ENCODE measurements at regions not wholly inside any gene's neighbourhood (a gene's known extent, or its start where the extent isn't known, plus 50 kb on each side); places are given as distances from the start of the nearest gene placed in this dataset.
A peak's percentile ranks its signal among the peaks of the same experiment; 100 is the strongest.
"Not testable (repeated sequence)": the region's sequence is repeated elsewhere in the genome, so short reads cannot be mapped to it uniquely, and the experiment has no call there.

DNA sequence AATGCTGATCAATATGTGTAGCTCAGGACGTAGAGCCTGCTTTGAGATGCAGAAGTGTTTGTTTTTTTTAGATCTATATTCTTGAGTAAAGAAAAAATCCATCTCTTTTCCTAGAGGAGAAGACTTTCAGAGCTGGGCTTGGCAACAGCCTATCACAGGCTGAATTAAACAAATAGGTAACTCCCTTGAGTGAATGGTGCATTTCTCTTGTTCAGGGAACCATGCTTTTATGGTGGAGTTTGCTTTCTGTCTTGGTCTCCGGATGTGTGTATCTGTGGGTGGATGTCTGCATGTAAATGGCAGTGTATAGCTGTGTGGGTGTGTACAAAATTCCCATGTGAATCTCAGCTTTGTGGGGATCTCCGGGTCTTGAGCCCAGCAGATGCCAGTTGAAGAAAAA lies 82.3 kb upstream of the KRTAP5-11 start:
- H3K9ac ChIP-seq (ENCODE audit: low read length in 3 of 3); H3K4me1 ChIP-seq (ENCODE audit: control insufficient read depth in 2 of 3, insufficient read depth in 2 of 3, low read depth in 1 of 3, low read length in 3 of 3); intact Hi-C loops (cut with DNase I); H3K36me3 ChIP-seq (ENCODE audit: control insufficient read depth in 2 of 3, insufficient read depth in 3 of 3, low read length in 3 of 3); FAIRE-seq; H3K9me3 ChIP-seq (ENCODE audit: control insufficient read depth in 2 of 3, insufficient read depth in 1 of 3, low read length in 3 of 3); H3K27ac ChIP-seq (ENCODE audit: low read depth in 2 of 2, low read length in 2 of 2); H3K27me3 ChIP-seq (ENCODE audit: control insufficient read depth, insufficient read depth, low read length); H3K4me3 ChIP-seq (ENCODE audit: low read length in 3 of 3): not testable (repeated sequence)
- peak in 3 of 5 donors; percentile 9 to 61 (median 25) for DNase-seq

DNA sequence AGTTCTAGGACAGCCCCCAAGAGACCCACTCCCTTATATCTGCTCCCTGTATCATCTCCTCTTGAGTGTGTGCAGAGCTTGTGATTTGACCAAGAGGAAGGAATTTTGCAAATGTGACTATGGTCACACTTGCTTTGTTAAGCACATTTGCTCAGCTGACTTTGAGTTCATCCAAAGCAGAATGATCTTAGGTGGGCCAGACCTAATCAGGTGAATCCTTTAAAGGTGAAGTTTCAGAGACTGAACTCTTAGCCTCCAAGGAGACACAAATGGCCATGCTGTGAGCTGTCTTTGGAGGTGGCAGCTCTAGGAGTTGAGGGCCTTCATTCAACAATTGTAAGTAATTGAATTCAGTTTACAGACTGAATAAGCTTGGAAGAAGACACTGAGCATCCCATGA lies 115.4 kb upstream of the KRTAP5-11 start:
- H3K9ac ChIP-seq (ENCODE audit: low read length in 3 of 3); H3K36me3 ChIP-seq (ENCODE audit: control insufficient read depth in 2 of 3, insufficient read depth in 3 of 3, low read length in 3 of 3); H3K27ac ChIP-seq (ENCODE audit: low read depth in 2 of 2, low read length in 2 of 2); intact Hi-C loops (cut with DNase I); H3K4me3 ChIP-seq (ENCODE audit: low read length in 3 of 3); H3K4me1 ChIP-seq (ENCODE audit: control insufficient read depth in 2 of 3, insufficient read depth in 2 of 3, low read depth in 1 of 3, low read length in 3 of 3); H3K9me3 ChIP-seq (ENCODE audit: control insufficient read depth in 2 of 3, insufficient read depth in 1 of 3, low read length in 3 of 3); DNase-seq; FAIRE-seq; H3K27me3 ChIP-seq (ENCODE audit: control insufficient read depth, insufficient read depth, low read length): not testable (repeated sequence)

DNA sequence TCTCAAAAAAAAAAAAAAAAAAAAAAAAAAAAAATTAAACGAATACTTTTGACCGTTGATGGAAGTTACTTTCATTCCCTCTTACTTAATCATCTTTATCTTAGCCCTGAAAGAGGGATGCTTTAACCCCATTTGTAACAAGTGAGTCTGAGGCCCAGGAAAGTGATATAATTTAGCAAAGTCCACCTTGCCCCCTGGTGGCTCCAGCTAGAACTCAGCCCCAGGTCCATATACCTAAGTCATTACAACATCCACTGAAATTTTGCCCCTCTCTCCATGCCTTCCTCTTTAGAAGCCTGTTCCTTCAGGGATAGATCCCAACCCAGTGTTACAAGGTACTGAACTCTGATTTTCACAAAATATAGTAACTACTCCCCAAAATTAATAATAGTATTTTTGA lies 116.3 kb upstream of the KRTAP5-11 start:
- FAIRE-seq; DNase-seq; H3K9me3 ChIP-seq (ENCODE audit: control insufficient read depth in 2 of 3, insufficient read depth in 1 of 3, low read length in 3 of 3); H3K27me3 ChIP-seq (ENCODE audit: control insufficient read depth, insufficient read depth, low read length); H3K4me3 ChIP-seq (ENCODE audit: low read length in 3 of 3); intact Hi-C loops (cut with DNase I); H3K4me1 ChIP-seq (ENCODE audit: control insufficient read depth in 2 of 3, insufficient read depth in 2 of 3, low read depth in 1 of 3, low read length in 3 of 3); H3K9ac ChIP-seq (ENCODE audit: low read length in 3 of 3); H3K36me3 ChIP-seq (ENCODE audit: control insufficient read depth in 2 of 3, insufficient read depth in 3 of 3, low read length in 3 of 3); H3K27ac ChIP-seq (ENCODE audit: low read depth in 2 of 2, low read length in 2 of 2): not testable (repeated sequence)

DNA sequence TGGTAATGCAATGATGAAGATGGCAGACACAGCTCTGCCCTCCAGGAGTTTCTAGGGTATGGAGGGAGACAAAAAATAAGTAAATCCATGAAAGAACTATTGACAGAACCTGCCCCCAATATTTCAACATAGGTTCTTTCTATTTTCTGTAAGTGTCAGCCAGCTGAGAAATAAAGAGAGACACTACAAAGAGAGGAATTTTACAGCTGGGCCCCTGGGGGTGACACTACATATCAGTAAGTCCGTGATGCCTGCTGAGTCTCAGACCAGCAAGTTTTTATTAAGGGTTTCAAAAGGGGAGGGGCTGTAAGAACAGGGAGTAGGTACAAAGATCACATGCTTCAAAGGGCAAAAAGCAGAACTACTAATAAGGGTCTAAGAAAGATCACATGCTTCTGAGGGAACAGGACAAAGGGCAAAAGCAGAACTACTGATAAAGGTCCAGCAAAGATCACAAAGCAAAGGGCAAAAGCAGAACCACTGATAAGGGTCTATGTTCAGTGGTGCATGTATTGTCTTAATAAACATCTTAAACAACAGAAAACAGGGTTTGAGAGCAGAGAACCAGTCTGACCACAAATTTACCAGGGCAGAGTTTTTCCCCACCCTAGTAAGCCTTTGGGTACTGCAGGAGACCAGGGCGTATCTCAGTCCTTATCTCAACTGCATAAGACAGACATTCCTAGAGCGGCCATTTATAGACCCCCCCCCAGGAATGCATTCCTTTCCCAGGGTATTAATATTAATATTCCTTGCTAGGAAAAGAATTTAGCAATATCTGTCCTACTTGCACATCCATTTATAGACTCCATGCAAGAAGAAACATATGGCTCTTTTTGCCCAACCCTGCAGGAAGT lies 119.0 kb upstream of the KRTAP5-11 start:
- H3K9me3 ChIP-seq (ENCODE audit: control insufficient read depth in 2 of 3, insufficient read depth in 1 of 3, low read length in 3 of 3); H3K4me1 ChIP-seq (ENCODE audit: control insufficient read depth in 2 of 3, insufficient read depth in 2 of 3, low read depth in 1 of 3, low read length in 3 of 3); intact Hi-C loops (cut with DNase I); H3K27ac ChIP-seq (ENCODE audit: low read depth in 2 of 2, low read length in 2 of 2); DNase-seq; H3K9ac ChIP-seq (ENCODE audit: low read length in 3 of 3); H3K4me3 ChIP-seq (ENCODE audit: low read length in 3 of 3); H3K36me3 ChIP-seq (ENCODE audit: control insufficient read depth in 2 of 3, insufficient read depth in 3 of 3, low read length in 3 of 3); H3K27me3 ChIP-seq (ENCODE audit: control insufficient read depth, insufficient read depth, low read length); FAIRE-seq: not testable (repeated sequence)

DNA sequence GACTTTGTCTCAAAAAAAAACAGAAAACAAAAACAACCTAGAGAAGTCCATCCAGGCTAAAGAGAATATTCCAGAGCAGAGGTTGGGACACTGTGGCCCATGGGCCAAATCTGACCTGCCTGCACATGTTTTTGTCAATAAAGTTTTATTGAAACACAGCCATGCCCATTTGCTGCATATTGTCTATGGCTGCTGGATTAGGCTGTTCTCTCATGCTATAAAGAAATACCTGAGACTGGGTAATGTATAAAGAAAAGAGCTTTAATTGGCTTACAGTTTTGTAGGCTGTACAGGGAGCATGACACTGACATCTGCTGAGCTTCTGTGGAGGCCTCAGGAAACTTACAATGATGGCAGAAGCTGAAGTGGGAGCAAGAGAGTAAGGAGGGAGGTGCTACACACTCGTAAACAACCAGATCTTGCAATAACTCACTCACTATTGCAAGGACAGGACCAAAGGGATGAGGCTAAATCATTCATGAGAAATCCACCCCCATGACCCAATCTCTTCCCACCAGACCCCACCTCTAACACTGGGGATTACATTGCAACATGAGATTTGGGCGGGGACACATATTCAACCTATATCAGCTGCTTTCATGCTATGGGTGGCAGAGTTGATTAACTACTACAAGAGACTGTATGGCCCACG lies 122.5 kb upstream of the KRTAP5-11 start:
- H3K9me3 ChIP-seq (ENCODE audit: control insufficient read depth in 2 of 3, insufficient read depth in 1 of 3, low read length in 3 of 3); H3K4me3 ChIP-seq (ENCODE audit: low read length in 3 of 3); H3K27ac ChIP-seq (ENCODE audit: low read depth in 2 of 2, low read length in 2 of 2); H3K36me3 ChIP-seq (ENCODE audit: control insufficient read depth in 2 of 3, insufficient read depth in 3 of 3, low read length in 3 of 3); DNase-seq; FAIRE-seq; H3K4me1 ChIP-seq (ENCODE audit: control insufficient read depth in 2 of 3, insufficient read depth in 2 of 3, low read depth in 1 of 3, low read length in 3 of 3); intact Hi-C loops (cut with DNase I); H3K27me3 ChIP-seq (ENCODE audit: control insufficient read depth, insufficient read depth, low read length); H3K9ac ChIP-seq (ENCODE audit: low read length in 3 of 3): not testable (repeated sequence)

DNA sequence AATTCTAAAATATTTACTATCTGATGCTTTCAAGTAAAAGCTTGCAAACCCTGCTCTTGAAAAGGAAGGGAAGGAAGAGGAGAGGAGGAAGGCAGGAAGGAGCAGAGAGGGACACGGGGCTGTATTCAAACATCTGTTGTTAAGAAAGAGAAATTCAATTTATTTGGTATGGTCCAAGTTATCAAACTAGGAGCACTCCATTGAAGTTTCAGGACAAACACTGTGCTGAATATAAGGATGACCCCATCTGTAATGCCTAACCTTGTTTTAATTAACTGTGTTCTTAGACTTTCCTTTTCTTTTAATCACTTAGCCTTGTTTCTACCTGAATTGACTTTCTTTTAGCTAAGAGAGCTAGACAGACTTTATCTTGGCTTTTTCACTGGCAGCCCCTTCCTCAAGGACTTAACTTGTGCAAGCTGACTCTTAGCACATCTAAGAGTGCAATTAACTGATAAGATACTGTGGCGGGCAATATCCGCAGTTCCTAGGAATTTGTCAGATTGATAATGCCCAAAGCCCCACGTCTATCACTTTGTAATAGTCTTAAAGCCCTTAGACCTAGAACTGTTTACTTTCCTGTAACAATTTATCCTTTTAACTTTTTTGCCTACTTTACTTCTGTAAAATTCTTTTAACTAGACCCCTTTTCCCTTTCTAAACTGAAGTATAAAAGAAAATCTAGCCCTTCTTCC lies 123.2 kb upstream of the KRTAP5-11 start:
- FAIRE-seq; H3K9me3 ChIP-seq (ENCODE audit: control insufficient read depth in 2 of 3, insufficient read depth in 1 of 3, low read length in 3 of 3); H3K4me3 ChIP-seq (ENCODE audit: low read length in 3 of 3); H3K4me1 ChIP-seq (ENCODE audit: control insufficient read depth in 2 of 3, insufficient read depth in 2 of 3, low read depth in 1 of 3, low read length in 3 of 3); H3K9ac ChIP-seq (ENCODE audit: low read length in 3 of 3); H3K27ac ChIP-seq (ENCODE audit: low read depth in 2 of 2, low read length in 2 of 2); H3K27me3 ChIP-seq (ENCODE audit: control insufficient read depth, insufficient read depth, low read length); DNase-seq; H3K36me3 ChIP-seq (ENCODE audit: control insufficient read depth in 2 of 3, insufficient read depth in 3 of 3, low read length in 3 of 3); intact Hi-C loops (cut with DNase I): not testable (repeated sequence)

DNA sequence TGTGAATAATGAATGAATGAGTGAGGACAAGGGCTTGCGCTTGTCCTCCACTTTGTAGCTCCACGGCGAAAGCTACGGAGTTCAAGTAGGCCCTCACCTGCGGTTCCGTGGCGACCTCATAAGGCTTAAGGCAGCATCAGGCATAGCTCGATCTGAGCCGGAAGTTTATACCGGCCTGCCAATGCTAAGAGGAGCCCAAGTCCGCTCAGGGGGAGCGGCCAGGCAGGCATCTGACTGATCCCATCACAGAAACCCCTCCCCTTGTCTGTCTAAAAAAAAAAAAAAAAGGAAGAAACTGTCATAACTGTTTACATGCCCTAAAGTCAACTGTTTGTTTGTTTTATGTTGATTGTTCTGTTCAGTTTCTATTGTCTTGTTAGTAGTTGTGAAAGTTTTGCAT lies 124.4 kb upstream of the KRTAP5-11 start:
- H3K9ac ChIP-seq (ENCODE audit: low read length in 3 of 3); FAIRE-seq; H3K9me3 ChIP-seq (ENCODE audit: control insufficient read depth in 2 of 3, insufficient read depth in 1 of 3, low read length in 3 of 3); H3K4me1 ChIP-seq (ENCODE audit: control insufficient read depth in 2 of 3, insufficient read depth in 2 of 3, low read depth in 1 of 3, low read length in 3 of 3); H3K27me3 ChIP-seq (ENCODE audit: control insufficient read depth, insufficient read depth, low read length); H3K4me3 ChIP-seq (ENCODE audit: low read length in 3 of 3); intact Hi-C loops (cut with DNase I); H3K36me3 ChIP-seq (ENCODE audit: control insufficient read depth in 2 of 3, insufficient read depth in 3 of 3, low read length in 3 of 3); H3K27ac ChIP-seq (ENCODE audit: low read depth in 2 of 2, low read length in 2 of 2); DNase-seq: not testable (repeated sequence)

- H3K9ac ChIP-seq (ENCODE audit: low read length in 3 of 3), result not testable (repeated sequence)
Observed at GRCh38 chr11:71709541-71709940, 123.5 kb upstream of the DEFB108B start.

More at GRCh38 chr11:71709541-71709940, 123.5 kb upstream of the DEFB108B start:
- H3K4me1 ChIP-seq (ENCODE audit: control insufficient read depth in 2 of 3, insufficient read depth in 2 of 3, low read depth in 1 of 3, low read length in 3 of 3); FAIRE-seq; H3K36me3 ChIP-seq (ENCODE audit: control insufficient read depth in 2 of 3, insufficient read depth in 3 of 3, low read length in 3 of 3); DNase-seq; H3K9me3 ChIP-seq (ENCODE audit: control insufficient read depth in 2 of 3, insufficient read depth in 1 of 3, low read length in 3 of 3); intact Hi-C loops (cut with DNase I); H3K27me3 ChIP-seq (ENCODE audit: control insufficient read depth, insufficient read depth, low read length); H3K4me3 ChIP-seq (ENCODE audit: low read length in 3 of 3): not testable (repeated sequence)
- peak overlapping the region in 1 of 2 donors; percentile 32 for H3K27ac ChIP-seq (ENCODE audit: low read depth in 2 of 2, low read length in 2 of 2)

All from kidney (tissue), 10 donors.